ENCODE measurements at regions not wholly inside any gene's neighbourhood (a gene's known extent, or its start where the extent isn't known, plus 50 kb on each side); places are given as distances from the start of the nearest gene placed in this dataset.

DNA sequence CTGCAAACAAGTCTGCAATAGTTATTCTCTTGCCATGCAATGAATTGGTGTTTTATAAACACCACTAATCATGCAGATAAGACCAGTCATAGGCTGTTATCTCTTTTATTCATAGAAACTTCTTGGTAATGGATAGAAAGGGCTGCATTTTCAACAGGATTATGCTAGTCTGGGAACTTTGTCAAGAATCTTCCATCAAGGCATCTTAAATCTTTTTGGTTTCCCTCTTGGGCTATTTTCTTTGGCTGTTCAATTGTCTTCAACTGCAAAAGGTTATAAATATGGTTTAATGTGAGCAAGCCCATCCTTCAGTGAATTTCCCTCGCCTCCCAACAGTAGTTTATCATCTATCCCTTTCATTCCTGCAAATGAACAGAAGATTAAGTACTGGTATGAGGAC, 59.0 kb upstream of the MINAR1 start:
- DNase-seq, result no peak

DNA sequence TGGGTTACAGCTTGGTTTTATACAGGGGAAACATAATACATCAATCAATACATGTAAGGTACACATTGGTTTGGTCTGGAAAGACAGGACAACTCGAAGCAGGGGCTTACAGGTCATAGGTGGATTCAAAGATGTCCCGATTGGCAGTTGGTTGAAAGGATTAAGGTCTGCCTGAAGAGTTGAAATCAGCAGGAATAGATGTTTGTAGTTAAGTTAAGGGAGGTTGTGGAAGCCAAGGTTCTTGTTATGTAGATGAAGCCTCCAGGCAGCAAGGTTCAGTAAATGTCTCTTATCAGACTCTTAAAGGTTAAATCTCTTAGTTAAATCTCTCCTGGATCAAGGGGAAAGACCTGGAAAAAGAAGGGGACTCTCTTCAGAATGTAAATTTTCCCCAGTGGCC, 58.4 kb upstream of the MINAR1 start:
- no peak for DNase-seq

DNA sequence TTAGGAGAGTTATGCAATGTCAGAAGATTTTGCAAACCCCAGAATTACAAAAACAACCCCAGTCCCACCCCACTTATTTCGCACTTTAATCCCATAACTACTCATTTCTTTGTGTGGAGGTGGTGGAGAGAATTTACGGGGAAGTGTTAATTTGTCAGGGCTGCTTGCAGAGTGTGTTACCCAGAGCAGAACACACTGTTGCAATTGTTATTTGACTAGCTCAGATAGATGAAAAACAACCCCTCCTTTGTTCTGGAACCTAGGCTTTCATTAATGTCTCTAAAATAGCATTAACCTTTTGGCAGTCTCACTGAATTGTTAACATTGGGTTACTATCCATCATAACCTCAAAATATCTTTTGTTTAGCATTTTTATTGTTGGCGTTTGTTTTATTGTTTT, 55.8 kb upstream of the MINAR1 start:
- DNase-seq, result no peak

DNA sequence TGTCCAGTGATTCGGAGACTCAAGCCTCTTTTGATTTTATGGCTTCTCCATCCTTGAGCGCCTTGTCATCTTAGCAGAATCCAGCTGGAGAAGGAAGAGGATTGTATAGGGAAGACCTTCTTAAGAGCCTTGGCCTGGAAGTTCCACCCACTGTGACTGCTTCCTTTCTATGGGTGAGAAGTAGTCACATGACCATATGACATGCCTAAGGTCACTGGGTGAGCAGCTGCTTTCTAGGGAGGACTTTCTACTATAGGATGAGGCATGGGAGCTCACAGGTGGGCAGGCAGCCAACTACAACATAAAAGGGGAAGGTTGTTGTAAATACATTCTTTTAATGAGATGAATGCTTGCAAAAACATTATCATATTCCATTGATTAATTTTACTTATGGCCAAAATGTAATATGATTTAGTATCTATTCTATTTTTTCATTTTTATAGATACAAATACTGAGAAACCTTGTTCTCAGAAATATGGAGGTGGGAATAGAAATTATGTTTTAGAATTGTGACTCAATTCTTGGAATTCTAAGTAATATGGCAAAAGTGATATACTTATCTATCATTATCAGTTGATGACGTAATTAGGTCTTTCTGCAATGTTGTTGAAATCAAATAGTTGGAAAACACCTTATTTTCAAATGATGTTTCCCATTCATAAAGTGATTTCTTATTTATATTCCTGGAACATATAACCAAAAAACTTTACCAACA, 53.6 kb upstream of the MINAR1 start:
- DNase-seq, result no peak

DNA sequence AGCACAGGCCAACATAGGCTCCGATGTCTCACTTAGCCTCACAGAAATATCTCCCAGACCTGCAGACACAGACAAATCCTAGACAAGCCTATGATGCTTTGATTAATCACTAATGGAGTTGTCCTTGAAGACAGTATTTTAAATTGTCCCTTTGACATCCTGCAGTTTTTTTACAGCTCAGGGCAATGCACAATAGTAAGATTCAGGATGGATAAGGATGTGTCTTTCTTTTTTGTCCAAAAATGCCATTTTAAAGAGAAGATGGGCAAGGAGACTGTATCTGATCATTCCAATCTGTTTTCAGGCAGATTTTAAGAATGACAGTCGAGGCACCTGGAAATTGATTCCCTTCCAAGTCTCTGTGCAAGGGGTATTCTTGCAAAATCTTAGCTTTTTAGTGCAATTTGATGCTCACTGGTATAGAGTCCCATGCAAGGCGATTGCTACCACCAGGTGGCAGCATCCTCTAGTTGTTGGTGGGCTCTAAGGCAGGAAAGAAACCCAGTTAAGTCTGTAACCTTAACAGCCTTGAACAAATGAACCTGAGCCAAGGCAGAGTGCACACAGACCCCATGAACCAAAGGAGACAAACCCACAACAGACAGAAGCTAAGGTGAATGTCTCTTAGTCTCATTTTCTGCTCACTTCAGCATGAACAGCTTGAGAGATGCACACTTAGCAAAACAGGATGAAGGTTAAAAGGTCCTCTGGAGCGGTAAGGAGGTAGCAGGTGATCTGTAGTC, 51.2 kb upstream of the MINAR1 start:
- peak; percentile 37 for DNase-seq

DNA sequence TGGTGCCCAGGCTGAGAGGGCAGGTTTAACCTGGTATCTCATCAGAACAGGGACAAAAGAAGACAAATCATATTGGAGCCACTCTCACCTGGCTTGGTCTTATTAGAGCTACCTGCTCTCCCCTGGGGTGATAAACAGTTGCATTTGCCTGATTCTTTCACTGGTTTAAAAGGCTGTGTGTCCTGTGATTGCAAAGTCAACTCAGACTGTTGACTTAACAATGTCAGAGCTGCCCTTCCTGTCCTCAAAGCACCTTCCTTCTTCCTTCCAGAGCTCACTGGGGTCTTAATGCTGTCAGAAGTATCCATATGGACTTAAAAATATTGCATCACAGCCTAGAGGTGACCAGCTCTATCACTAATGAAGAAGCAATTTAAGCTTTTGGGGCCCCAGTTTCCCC, 50.5 kb upstream of the MINAR1 start:
- DNase-seq, result no peak

Data from central memory CD4-positive, alpha-beta T cell (primary cell).